Dermis microvascular lymphatic vessel endothelial cell (primary cell): ENCODE measurements at regions not wholly inside any gene's neighbourhood (a gene's known extent, or its start where the extent isn't known, plus 50 kb on each side); places are given as distances from the start of the nearest gene placed in this dataset.
A peak's percentile ranks its signal among the peaks of the same experiment; 100 is the strongest.
"Not testable (repeated sequence)": the region's sequence is repeated elsewhere in the genome, so short reads cannot be mapped to it uniquely, and the experiment has no call there.

Experiments
- DNase-seq, 2 donors: peaks; one replicate each; pipeline versions ENCODE4 v3.0.0 to v3.0.0-alpha.2; 2010; ENCODE audit warnings: low read depth in 2 of 2

GRCh38 chr13:110809871-110810486, 96.5 kb downstream of the ING1 start:
- no peak for DNase-seq

- DNase-seq: no peak
Measured at GRCh38 chr13:110811008-110811720, 97.7 kb downstream of the ING1 start.

DNA sequence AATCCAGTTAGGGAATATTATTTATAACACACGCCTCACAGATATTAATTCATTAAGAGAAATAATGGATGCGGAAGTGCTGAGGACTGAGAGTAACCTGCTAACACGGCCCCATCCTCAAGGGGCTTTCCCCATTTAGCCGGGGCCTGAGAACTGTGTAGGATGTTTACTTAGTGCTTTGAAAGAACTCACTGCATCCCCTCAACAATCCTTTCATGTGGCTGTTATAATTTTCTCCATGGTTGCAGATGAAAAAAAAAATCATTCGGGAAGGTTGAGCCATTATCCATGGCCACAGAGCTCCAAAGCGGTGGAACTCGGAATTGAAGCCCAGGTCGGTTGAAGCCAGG, 98.2 kb downstream of the ING1 start:
- DNase-seq: no peak

- peak in 1 of 2 donors; percentile 17 for DNase-seq
Measured at GRCh38 chr13:110812121-110812868, 98.8 kb downstream of the ING1 start.

DNA sequence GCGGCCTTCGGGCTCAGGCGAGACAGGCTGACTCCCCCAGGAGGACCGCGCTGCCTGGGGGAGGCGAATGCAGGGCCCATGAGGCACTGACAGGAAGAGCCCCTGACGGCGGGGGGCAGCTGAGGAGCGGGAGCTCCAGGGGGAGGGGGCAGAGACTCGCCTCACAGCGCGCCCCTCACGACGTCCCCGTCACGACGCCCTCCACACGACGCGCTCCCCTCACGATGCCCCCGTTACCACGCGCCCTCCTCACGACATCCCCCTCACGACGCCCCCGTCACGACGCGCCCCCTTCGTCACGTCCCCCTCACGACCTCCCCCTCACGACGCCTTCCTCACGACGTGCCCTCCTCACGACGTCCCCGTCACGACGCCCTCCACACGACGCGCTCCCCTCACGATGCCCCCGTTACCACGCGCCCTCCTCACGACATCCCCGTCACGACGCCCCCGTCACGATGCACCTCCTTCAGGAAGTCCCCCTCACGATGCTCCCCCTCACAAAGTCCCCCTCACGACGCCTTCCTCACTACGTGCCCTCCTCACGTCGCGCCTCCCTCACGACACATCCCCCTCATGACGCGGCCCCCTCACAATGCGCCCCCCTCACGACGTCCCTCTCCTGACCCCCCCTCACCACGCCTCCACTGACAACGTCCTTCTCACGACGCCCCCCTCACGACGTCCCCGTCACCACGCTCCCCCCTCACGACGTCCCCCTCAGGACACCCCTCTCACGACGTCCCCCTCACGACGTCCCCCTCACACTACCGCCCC, 99.6 kb downstream of the ING1 start:
- DNase-seq: no peak

- DNase-seq: no peak
Measured at GRCh38 chr13:110813646-110814624, 100.4 kb downstream of the ING1 start.

DNA sequence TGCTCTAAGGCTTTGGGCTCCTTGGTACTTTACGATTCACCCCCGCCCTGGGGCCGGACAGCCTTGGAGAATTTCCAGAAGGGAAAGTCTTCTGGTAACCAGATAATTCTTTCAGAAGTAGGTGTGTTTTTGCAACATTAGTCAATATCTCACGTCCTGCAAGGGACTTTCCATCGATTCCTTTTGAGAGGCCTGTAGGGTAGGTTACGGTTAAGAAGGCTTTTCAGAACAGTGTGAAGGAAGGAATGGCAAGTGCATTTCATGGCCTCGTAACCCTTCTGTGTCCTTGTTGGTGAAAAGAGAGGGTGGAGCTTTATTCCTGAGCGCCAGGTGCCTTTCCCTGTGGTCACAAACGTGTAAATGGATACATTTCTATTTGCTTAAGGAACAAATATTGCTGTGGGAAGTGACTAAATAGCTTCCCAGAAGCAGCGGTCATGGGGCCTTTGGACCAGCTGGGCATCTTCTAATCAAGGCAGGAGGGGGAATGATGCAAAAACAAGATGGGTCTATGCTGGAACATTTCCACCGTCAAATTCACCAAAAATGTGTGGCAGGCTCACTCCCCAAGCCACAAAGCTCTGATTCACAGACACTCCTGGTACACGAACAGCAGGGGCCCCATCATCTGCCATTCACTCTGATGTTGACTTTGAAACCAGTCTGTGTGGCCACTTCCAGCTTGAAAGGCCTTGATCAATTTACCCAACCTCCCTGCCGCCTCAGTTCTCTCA, 99.2 kb downstream of the ANKRD10 start:
- DNase-seq: no peak

DNA sequence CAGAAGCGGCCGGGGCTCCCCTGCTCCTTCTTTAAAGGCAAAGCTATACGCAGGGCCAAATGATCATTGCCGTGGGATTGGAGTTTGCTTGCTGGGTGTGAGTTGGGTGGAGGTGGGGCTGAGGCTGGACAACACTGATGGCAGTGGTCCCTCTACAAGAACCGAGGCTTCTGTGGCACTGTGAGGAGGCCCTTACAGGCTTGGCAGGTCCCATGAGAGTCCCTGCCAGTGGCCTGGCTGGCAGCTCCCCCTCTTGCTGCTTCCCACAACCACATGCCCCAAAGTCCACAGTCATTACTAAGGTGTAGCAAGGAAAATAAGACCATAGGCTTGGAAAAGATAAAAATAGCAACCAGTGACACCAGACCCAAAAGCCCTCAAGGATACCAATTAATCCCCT, 98.4 kb downstream of the ANKRD10 start:
- DNase-seq: no peak

DNA sequence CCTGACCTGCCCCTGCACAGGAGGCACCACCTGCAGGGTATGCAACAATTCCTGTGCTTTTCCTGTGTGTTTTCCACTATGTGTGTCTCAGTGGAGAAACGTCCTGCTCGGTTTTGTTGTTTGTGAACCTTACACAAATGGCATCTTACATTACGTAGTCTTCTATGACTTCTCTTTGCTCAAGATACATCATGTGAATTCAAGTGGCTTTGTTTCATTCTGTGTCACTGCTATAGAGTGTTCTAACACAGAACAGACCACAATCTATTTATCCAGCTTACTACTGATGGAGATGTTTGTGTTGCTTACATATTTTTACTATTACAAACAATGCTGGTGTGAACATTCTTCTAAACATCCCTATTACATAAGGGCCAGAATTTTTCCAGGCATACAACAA, 97.7 kb downstream of the ANKRD10 start:
- no peak for DNase-seq

GRCh38 chr13:110818747-110819146, 96.1 kb downstream of the ANKRD10 start:
- DNase-seq: no peak

- peak; percentile 50 to 69 for DNase-seq
Measured at GRCh38 chr13:110819203-110820014, 95.5 kb downstream of the ANKRD10 start.

- DNase-seq: no peak
Measured at GRCh38 chr13:110820322-110820721, 94.5 kb downstream of the ANKRD10 start.

DNA sequence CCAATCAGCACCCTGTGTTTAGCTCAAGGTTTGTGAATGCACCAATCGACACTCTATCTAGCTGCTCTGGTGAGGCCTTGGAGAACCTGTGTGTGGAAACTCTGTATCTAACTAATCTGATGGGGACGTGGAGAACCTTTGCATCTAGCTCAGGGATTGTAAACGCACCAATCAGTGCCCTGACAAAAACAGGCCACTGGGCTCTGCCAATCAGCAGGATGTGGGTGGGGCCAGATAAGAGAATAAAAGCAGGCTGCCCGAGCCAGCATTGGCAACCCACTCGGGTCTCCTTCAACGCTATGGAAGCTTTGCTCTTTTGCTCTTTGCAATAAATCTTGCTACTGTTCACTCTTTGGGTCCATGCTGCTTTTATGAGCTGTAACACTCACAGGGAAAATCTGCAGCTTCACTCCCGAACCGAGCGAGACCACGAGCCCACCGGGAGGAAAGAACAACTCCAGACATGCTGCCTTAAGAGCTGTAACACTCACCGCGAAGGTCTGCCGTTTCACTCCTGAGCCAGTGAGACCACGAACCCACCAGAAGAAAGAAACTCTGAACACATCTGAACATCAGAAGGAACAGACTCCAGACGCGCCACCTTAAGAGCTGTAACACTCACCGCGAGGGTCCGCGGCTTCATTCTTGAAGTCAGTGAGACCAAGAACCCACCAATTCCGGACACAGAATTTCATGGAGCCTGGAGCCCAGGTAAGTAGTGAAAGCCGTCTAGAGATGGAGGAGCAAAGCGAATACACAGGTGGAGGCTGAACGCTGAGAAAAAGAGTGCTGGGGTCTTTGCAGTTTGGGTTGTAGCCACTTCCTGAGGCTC, 92.8 kb downstream of the ANKRD10 start:
- DNase-seq: not testable (repeated sequence)

- DNase-seq: no peak
Measured at GRCh38 chr13:110822669-110822945, 92.3 kb downstream of the ANKRD10 start.

GRCh38 chr13:110824702-110825300, 90.1 kb downstream of the ANKRD10 start:
- DNase-seq: no peak

GRCh38 chr13:110825516-110825915, 89.4 kb downstream of the ANKRD10 start:
- DNase-seq: no peak

DNA sequence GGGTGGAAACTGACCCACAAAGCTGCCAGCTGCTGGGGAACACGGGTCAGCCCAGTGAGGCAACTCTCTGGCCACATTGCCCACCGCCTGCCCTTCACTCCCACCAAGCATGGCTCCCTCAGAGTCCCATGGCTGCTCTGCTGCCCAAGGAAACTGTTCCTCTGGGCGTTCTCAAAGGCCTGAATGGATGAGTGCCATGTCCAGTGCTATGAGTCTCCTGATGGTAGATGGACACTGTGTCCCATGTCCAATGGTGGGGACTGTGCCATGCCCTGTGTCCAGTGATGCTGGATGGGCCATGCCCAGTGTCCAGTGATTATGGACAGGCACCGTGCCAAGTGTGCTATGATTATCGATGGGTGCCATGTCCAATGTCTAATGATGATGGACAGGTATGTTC, 88.8 kb downstream of the ANKRD10 start:
- no peak for DNase-seq
